PC-3 (cell line): ENCODE measurements at regions not wholly inside any gene's neighbourhood (a gene's known extent, or its start where the extent isn't known, plus 50 kb on each side); places are given as distances from the start of the nearest gene placed in this dataset.

Experiments
- CTCF ChIP-seq: fragments of 300-600 bp; sonication (generic); conservative IDR thresholded peaks from 2 replicates; pipeline ENCODE4 v1.5.1; 2017; ENCODE audit warnings: antibody characterized with exemption, low read depth, mild to moderate bottlenecking, low read length
- EZH2 ChIP-seq: fragments of 300-600 bp; sonication (generic); IDR thresholded peaks from one replicate; pipeline ENCODE4 v1.6.1; 2017; ENCODE audit warnings: antibody characterized with exemption, mild to moderate bottlenecking, low read length; ENCODE audit not compliant: unreplicated experiment
- EZH2phosphoT487 ChIP-seq: fragments of 300-600 bp; sonication (generic); IDR thresholded peaks from 2 replicates; pipeline ENCODE4 v1.6.1; 2018; ENCODE audit warnings: mild to moderate bottlenecking, antibody characterized with exemption, low read length, borderline replicate concordance

GRCh38 chr2:164369366-164369765 lies 251.9 kb downstream of the GRB14 start:
- TF ChIP-seq EZH2phosphoT487 (no peak), CTCF (no peak), EZH2 (no peak)
